ENCODE measurements at regions not wholly inside any gene's neighbourhood (a gene's known extent, or its start where the extent isn't known, plus 50 kb on each side); places are given as distances from the start of the nearest gene placed in this dataset.

DNA sequence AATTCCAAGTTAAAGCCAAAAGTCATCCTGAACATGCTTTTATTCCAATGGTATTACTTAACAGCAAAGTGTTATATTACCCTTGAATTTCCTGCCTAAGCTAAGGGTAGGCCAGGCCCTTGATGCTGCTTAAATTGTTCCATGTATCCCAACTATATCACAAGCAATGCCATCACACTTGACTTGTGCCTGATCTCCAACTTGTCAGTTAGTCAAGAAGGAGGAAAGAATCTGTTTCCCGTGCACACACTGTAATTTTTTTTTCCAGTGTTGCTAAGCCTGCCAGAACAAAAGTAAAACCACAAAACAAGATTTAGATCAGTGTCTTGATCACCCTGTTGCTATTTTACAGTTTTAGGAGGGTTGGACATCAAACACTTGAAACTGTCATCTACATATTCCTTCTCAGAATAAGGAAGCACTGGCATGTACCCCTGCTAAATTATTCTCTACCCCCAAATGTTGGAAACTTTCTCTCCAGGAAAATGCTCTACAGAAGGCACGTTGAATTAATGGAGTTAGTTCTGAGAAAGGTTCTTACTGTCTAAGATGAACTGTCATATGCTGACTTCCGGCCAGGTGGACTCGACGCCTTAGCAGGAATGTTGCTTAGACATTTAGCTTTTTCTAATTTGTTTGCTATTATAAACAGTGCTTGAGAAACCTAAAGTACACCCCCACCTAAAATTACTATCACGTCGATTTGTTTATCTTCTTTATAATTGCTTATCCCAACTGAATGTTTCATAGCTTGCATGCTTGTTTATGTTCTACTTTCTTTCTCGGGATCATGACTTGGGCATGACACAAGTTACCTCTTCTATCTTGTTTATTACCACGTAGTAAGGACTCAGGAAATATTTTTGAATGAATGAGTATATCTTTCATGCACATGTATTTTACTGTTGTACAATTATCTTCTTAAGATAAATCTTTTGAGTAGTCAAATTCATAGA lies 105.5 kb upstream of the ZNF438 start:
- CTCF ChIA-PET = interaction anchor here (1.2 kb wide), 1 partner anchor 54 kb away, joined by 3 read pairs; no protein-coding TSS in a partner anchor
- POLR2A ChIA-PET = no interaction called here

DNA sequence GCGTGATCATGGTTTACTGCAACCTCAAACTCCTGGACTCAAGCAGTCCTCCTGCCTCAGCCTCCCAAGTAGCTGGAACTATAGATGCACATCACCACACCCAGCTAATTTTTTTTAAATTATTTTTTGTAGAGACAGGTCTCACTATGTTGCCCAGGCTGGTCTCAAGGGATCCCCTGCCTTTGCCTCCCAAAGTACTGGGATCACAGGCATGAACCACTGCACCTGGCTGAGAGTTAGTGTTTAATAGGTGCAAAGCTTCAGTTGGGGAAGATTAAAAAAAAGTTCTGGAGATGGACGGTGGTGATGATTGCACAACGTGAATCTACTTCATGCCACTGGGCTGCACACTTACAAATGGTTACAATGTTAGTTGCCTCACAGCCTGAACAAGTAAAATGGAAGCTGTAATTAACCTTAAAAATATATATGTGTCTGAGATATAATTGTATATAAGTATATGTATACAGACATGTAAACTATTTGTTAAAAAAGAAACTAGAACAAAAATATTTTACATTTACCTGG lies 106.4 kb upstream of the ZNF438 start:
- CTCF ChIA-PET = interaction anchor here (1.2 kb wide), 1 partner anchor 54 kb away, joined by 3 read pairs; no protein-coding TSS in a partner anchor
- POLR2A ChIA-PET = no interaction called here

DNA sequence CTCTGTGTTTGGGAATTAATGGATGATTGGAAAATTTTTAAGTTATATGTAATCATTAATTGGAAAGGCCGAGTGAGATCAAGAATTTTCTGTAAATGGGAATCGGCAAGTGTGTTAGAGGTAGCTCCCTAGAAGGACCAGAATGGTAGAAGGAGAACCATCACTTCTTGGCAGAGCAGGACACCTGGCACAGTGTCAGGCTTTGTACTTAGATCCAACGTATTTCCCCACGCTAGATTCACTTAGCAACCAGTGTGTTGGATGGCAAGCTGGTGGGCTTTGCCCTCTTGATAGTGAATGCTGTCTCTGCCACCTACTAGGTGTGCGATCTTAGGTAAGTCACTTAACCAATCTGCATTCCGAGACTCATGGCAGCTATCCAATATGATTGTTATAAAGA lies 107.8 kb upstream of the ZNF438 start:
- POLR2A ChIA-PET = no interaction called here
- CTCF ChIA-PET = no interaction called here

DNA sequence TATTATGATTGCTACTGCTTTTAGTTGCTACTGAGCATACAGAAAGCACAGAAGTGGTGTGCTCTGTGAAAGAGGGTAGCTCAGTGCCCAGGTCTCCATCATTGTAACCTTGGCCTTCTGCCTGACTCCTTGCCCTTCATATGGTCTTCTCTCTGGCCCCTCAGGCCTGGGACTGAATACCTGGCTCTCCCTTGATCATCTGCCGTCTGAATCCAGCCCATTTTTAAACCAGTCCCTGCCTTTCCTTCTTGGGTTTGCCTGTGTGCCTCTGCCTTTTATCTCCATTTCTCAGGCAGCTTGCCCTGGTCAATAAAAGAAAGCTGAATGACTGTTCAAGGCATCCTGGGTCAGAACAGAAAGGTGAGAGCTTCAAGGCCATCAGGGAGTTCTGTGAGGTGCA lies 109.1 kb upstream of the ZNF438 start:
- CTCF ChIA-PET = no interaction called here
- POLR2A ChIA-PET = no interaction called here

DNA sequence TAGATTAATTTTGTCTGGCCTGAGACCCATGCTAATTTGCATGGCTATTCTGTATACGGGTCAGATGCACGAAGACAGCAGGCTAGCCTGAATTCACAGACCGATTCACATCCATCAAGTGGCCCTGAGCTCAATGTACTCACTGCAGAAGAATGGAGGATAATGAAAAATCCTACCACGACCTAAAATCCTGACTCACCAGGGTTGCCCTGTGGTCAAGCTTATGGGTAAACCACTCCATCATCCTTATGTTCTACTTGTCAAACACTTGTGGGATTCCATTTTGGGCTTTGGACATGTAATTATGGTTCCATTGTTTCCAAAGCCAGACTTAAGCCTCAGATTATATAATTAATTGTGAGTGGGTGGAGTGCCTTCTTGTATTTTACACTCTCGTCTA lies 110.4 kb upstream of the ZNF438 start:
- ChIA-PET CTCF (no interaction called here), POLR2A (no interaction called here)

DNA sequence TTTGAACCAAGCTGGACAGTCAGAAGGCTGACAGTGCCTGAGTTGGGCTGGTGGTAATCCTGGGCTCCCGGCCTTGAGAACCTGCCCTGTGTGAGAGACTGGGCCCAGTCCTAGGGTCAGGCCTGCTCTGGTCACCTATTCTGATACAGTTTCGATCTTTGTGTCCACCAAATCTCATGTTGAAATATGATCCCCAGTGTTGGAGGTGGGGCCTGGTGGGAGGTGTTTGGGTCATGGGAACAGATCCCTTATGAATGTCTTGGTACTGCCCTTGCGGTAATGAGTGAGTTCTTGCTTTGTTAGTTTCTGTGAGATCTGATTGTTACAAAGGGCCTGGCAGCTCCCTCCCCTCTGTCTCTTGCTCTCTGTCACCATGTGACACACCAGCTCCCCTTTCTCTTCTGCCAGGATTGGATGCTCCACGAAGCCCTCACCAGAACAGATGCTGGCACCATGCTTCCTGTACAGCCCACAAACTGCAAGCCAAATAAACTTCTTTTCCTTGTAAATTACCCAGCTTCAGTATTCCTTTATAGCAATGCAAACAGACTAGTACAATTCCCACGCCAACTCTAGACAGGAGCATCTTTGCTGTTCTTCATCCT lies 111.8 kb upstream of the ZNF438 start:
- CTCF ChIA-PET = no interaction called here
- POLR2A ChIA-PET = no interaction called here

DNA sequence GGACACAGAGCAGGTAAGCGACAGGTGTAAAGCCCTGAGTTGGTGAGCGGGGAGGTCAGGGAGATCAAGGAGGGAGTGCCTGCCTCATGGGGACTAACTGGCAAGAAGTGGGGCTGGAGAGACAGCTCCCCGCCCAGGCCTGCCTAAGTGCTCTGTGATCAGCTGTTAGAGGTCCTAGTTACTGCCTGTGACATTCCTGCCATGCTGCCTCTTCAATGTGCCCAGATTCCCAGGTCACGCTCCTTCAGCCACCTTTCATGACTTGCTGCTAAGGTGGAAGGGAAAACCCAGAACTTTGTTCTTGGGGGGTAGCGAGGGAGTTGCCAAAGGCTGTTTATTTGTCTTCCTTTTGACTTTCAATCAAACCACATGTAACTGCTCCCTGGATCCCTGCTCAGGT lies 114.3 kb upstream of the ZNF438 start:
- CTCF ChIA-PET = no interaction called here
- POLR2A ChIA-PET = no interaction called here

DNA sequence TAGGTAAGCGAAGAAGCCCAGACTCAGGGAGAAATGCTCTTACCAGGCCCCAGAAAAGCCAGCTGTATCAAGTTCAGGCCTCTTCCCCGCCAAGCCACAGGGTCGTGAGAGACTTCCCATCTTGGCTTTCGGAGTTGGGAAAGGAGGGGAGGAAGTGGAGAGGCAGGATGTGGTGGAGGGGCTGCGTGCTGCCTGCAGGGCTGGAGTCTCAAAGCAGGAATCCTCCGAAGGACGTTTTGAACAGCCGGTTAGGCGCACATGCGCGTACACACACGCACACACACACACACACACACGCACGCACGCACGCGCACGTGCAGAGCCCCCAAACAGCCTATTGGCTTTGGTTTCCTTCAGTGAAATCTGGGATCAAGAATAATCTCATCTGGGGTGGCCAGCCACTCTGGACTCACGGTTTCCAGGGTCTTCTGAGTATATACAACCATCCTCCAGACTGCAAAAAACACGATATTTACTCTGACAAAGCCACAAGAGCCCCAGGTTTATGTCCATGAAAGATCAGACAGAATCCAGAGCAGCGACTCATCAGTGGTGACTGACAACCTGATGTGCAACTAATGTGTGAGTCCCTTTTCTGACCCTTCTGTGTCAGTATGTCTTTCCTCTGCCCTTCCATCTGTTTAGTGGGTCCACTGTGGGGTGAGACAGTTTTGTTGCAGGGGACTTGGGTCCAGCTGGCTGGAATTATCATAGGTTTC lies 115.0 kb upstream of the ZNF438 start:
- CTCF ChIA-PET = no interaction called here
- POLR2A ChIA-PET = no interaction called here

DNA sequence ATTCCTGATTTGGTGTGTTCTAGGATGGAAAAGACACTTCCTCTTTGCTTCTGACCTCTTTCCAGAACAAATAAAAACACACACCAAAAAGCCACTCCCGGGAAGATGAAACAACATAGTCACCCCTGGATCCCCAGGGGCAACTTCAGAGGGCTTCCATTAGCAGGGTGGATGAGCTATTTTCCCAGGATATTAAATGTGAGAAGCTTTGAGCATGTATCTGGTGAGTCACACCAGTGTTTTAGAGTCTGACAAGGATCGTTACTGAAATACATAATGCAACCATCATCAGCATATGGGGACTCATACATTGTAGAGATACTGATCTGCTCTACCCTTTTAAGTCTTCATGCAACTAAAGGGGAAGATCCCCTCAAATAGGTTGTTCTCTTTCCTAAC lies 115.5 kb upstream of the ZNF438 start:
- POLR2A ChIA-PET = no interaction called here
- CTCF ChIA-PET = no interaction called here

DNA sequence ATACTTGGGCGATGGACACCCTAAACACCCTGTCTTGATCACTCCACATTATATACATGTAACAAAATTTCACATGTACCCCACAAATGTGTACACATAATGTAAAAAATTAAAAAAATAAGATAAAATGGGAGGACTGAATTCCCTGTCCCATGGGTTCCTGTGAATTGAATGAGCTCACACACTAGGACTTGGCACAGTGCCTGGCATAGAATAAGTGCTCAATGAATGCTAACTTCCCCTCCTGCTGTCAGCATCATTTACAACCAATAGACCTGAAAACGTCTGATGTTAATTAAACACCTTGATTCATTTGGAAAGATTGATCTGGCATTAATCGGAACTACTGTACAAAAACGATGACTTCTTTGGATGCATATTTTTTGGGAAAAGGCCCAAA lies 117.3 kb upstream of the ZNF438 start:
- POLR2A ChIA-PET = no interaction called here

DNA sequence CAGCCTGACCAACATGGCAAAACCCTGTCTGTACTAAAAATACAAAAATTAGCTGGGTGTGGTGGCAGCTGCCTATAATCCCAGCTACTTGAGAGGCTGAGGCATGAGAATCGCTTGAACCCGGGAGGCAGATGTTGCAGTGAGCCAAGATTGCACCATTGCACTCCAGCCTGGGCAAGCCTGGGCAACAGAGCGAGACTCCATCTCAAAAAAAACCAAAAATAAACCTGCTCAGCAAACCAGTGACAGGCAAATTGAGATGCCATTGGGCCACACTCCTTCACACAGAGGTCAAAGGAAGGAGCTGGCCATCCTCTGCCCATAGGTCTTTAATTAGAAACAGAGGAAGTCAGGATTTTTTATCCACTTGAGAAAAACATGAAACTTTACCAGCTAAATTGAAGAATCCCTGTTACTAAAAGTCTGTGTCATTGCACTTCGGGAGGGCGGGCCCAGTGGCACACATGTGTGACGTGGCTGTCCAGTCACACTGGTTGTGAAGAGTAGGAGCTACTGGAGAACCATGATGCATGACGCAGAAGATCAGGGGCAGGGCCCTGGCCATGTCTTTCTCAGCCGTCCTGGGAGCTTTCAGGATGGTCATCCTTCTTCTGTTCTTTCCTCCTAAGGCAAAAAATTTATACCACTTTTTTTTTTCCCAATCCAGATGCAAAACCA lies 118.3 kb upstream of the ZNF438 start:
- ChIA-PET POLR2A (no interaction called here), CTCF (interaction anchor here (0.6 to 1.1 kb wide), 2 partner anchors 335 to 431 kb away, joined by 3 read pairs; no protein-coding TSS in a partner anchor)

More for the DNA sequence above, 117.3 kb upstream of the ZNF438 start:
- CTCF ChIA-PET = no interaction called here

DNA sequence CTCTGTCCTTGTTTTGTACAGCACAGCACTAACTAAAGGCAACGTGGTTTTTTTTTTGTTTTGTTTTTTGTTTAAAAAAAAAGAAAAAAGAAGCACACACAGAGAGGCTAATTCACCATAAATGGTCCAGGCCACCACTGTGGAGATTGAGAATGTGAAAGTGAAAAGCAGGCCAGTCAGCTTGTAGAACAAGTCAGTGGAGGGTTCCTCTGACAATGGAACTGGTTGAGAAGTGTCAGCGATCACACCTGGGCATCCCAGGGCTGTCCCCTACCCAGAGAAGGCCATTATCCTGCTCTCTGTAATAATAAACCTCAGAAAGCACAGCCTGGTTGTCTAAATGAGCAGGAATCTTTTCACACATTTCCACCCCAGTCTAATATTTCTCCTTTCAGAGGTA lies 119.6 kb upstream of the ZNF438 start:
- POLR2A ChIA-PET = no interaction called here
- CTCF ChIA-PET = no interaction called here

DNA sequence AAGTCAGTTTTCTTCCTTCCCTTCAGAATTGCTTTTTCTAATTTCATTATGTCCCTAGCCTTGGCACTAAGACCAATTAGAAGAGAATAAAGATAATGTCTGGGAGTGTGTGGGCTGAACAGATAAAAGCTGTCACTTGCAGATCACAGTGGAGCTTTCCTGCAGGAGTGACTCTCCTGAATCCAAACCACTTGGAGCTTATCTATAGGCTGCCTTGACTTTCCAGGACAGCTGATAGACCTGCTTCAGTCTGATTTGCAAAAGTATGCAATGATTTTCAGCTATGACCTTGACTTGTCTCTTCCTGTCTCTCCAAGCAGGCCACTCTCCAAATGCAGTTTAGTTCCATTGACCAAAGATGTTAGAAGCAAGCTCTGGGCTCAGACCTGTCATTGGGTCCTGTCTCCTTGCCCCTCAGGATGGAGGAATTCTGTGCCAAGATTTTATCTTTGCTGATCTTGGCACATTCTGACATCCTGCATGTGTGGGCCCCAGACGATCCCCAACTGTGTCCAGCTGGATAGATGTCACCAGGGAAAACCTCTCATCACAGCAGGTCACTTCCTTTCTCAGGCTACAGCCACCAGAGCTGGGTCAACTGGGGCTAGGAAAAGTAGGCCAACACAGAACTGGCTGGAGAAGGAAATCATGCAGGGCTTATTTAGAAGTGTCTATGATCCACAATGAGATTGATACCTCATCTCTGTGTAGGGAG lies 120.9 kb upstream of the ZNF438 start:
- POLR2A ChIA-PET = no interaction called here
- CTCF ChIA-PET = no interaction called here

DNA sequence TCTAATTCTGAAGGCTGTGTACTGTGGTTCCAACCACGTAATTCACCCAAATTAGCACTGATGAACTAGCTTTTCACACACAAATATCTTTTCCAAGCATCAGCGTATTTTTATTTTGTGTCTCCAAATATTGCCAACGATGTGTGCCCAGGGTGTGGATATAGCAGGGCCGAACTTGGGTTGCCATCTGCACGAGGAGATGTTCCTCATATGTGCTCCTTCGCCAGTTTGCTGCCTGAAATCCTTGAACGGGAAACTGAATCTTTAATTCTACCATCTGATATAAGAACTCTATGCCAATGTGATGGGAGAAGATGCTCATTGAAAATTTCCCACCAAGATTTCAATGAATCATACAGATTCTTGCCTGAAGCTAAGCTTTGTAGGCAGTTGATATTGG lies 121.5 kb upstream of the ZNF438 start:
- POLR2A ChIA-PET = no interaction called here

DNA sequence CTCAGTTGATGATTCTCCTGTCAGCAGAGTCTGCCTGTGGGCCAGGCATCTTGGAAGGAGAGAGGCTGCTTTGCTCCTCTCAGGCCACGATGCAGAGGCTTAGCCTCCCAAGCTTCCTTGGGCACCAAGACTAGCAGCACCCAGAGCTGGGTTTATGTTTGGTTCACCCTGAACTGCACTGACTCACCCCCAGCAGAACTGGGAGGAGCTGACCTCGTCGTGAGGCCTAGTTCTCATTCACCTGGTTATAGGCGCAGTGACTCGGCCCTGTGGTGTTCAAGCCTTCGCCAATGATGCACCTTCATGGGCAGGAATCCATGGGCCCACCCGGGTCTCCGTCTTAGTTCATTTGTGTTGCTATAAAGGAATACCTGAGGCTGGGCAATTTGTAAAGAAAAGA lies 122.0 kb upstream of the ZNF438 start:
- POLR2A ChIA-PET = no interaction called here

More for the DNA sequence above, 121.5 kb upstream of the ZNF438 start:
- CTCF ChIA-PET = no interaction called here

DNA sequence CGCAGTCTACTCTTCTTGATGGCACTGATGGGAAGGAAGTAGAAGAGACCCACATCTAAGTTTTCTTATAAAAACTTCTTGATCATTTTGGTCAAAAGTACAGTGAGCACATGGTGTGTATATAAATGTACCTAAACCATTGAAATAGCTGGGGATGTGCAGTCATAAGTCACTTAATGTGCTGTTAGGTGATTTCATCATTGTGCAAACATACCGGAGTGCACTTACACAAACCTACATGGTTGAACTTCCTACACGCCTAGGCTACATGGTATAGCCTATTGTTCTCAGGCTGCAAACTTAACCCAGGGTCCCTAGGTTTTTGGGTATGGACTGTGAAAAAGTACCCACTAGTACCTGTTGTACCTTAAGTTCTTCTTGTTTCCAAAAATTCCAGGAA lies 123.3 kb upstream of the ZNF438 start:
- POLR2A ChIA-PET = interaction anchor here (0.6 kb wide), 1 partner anchor 636 kb away, joined by 3 read pairs; no protein-coding TSS in a partner anchor
- CTCF ChIA-PET = no interaction called here

More for the DNA sequence above, 122.0 kb upstream of the ZNF438 start:
- CTCF ChIA-PET = no interaction called here

DNA sequence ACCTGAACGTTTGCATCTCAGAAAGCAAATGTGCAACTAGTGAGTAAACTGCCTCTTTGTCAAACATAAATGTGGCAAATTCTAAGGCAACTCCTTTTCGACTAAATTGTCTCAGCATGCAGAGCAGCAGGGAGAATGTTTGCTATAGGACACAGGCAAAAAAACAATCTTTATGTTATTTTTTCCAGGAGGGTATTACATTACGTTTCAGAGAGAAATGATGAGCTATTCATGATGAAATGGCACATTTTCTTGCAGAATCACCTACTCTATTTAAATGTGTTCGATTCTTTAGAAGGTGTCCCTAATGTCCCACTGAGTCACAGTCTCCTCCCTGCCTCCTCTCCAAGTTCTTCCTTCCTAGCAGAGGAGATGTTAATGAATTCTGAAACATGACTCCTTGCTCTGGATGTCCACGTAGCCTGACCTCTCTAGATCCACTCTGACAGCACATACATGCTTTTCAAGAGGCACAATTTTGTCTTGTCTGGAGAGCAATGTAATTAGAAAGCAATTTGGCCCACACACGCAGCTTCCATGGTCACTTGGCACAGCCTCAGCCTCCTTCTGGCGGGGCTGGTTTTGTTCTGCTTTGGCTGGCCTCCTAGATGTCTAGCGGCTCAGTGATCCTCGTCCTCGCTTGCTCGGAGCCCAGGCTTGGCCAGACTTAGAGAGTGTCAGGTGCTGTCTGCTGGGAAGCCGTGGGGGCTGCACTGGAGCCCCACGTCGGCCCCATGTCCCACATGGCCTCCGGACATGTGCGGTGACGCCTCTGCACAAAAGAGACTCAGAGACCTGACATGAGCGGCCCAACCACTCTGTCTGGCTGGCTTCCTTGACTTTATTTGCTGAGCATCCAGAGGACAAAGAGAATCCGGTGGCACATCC lies 125.7 kb upstream of the ZNF438 start:
- CTCF ChIA-PET = no interaction called here
- POLR2A ChIA-PET = no interaction called here

DNA sequence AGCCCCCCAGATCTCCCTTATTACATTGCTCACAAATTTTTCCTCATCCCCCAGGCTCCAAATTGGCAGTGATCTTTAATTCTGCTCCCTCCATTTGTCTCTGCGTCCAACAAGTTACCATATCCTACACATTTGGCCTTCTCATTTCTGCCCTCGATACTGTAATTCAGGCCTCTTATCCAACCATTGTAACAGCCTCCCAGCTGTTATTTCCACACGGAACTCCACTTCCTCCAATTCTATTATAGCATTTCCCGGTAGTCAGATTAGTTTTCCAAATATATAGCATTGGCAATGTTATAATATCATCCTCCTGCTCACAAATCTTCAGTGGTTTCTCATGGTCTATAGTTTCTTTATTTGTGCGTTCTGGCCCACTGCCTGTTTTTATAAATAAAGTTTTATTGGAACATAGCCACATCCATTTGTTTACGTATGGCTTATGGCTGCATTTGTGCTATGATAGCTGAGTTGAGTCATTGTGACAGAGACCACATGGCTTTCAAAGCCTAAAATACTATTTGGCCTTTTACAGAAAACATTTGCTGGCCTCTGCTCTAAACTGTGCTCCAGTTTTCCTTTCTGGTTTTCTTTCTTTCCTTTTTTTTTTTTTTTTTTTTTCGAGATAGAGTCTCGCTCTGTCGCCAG lies 126.5 kb upstream of the ZNF438 start:
- ChIA-PET CTCF (interaction anchor here (0.6 kb wide), 1 partner anchor 223 kb away, joined by 3 read pairs; no protein-coding TSS in a partner anchor), POLR2A (no interaction called here)
